Ovary (tissue), 7 donors: ENCODE measurements at regions not wholly inside any gene's neighbourhood (a gene's known extent, or its start where the extent isn't known, plus 50 kb on each side); places are given as distances from the start of the nearest gene placed in this dataset.

ENCODE experiments used
- DNase-seq, 5 donors: peaks; one replicate each; pipeline ENCODE4 v3.0.0-alpha.2; 2019 to 2020
- H3K27ac ChIP-seq, 2 donors: fragments of 200-600 bp; one replicate each; pipeline versions ENCODE4 v1.5.1 to v1.8.0; 2019 to 2022
- H3K27me3 ChIP-seq: fragments of 200-600 bp; one replicate; pipeline ENCODE4 v1.8.0; 2022
- H3K36me3 ChIP-seq: fragments of 200-600 bp; sonication (generic); one replicate; pipeline ENCODE4 v1.5.1; 2019
- H3K4me1 ChIP-seq: one replicate; pipeline ENCODE4 v1.8.1; 2013; ENCODE audit warnings: mild to moderate bottlenecking, moderate library complexity; ENCODE audit not compliant: insufficient read depth
- H3K4me3 ChIP-seq: fragments of 200-600 bp; sonication (generic); one replicate; pipeline ENCODE4 v1.5.1; 2017
- H3K9me3 ChIP-seq, 2 donors: fragments of 200-600 bp in 1 of 2; sonication (generic) in 1 of 2; one replicate each; pipeline versions ENCODE4 v1.5.1 to v1.8.1; 2013 to 2019; ENCODE audit warnings: mild to moderate bottlenecking in 1 of 2, moderate library complexity in 1 of 2
- CTCF ChIP-seq, 3 donors: fragments of 450-650 bp in 2 of 3; fragments of 200-600 bp in 1 of 3; IDR thresholded peaks; one replicate each; pipeline versions ENCODE4 v1.5.1 to v1.8.0; 2016 to 2022; ENCODE audit warnings: antibody characterized with exemption in 3 of 3, mild to moderate bottlenecking in 1 of 3
- EP300 ChIP-seq: sonication (generic); formaldehyde crosslinking; IDR thresholded peaks from one replicate; pipeline ENCODE4 v1.6.1; 2017; ENCODE audit warnings: antibody characterized with exemption
- POLR2A ChIP-seq: fragments of 450-650 bp; IDR thresholded peaks from one replicate; pipeline ENCODE4 v1.6.1; 2017; ENCODE audit warnings: antibody characterized with exemption, mild to moderate bottlenecking, moderate library complexity
- WGBS, 3 donors: extraction: QIAGEN DNeasy Blood & Tissue Kit in 1 of 3; methylation state at CpG; one replicate each; pipeline versions ENCODE4 v1.1.5 to v1.1.7; 2013 to 2017; 5-methylcytosine and 5-hydroxymethylcytosine counted together
- intact Hi-C, 4 donors: fragments of 100-400 bp; cut with DNase I; formaldehyde crosslinking; loops; one replicate each; pipeline versions ENCODE4 v1.11.0 to v1.15.1; 2022 to 2023
- donor health status: DM: no; HTN: no; CAD: no; lungs with moderate emphysema.
- donor health status: DM: no; HTN: no; CAD: no.
- donor health status: Bipolar disorder and iron deficiency.
- donor health status: DM: no; HTN: no; CAD: no.
- donor health status: DM: yes; HTN: yes; CAD: no.

- no peak overlapping the region for H3K27ac ChIP-seq
- intact Hi-C loops: no loop called here
- DNase-seq: no peak
- no peak for TF ChIP-seq CTCF (IDR thresholded peaks at IDR 0.05)
- no peak for TF ChIP-seq POLR2A
- no peak for TF ChIP-seq EP300
- WGBS, 3 donors: 80 to 87% (median 81%) methylated on average over 3 of the region's 3 CpGs
- no peaks in the 10 kb centered on the region for H3K36me3 ChIP-seq
- H3K4me1 ChIP-seq: no peaks in the 10 kb centered on the region
- H3K9me3 ChIP-seq: no peaks in the 10 kb centered on the region
- no peaks in the 10 kb centered on the region for H3K27me3 ChIP-seq
- no peak overlapping the region for H3K4me3 ChIP-seq
Measured at GRCh38 chr15:89414571-89414970, 79.9 kb upstream of the POLG start.

- Histone ChIP-seq H3K9me3 (no peaks in the 10 kb centered on the region), H3K36me3 (no peaks in the 10 kb centered on the region), H3K4me1 (no peaks in the 10 kb centered on the region), H3K27me3 (no peaks in the 10 kb centered on the region), H3K4me3 (no peak overlapping the region), H3K27ac (no peak overlapping the region)
- intact Hi-C loops: no loop called here
- 44 to 67% (median 60%) methylated on average over 2 of the region's 2 CpGs for WGBS, 3 donors
- TF ChIP-seq CTCF (IDR thresholded peaks at IDR 0.05) (no peak), EP300 (no peak), POLR2A (no peak)
- DNase-seq: no peak
Measured at GRCh38 chr15:89413877-89414276, 79.3 kb upstream of the POLG start.

- WGBS, 3 donors: 3 to 4% (median 4%) methylated on average over 11 of the region's 11 CpGs
- H3K36me3 ChIP-seq: no peaks in the 10 kb centered on the region
- no peaks in the 10 kb centered on the region for H3K9me3 ChIP-seq
- TF ChIP-seq CTCF (IDR thresholded peaks at IDR 0.05) (no peak), EP300 (no peak), POLR2A (no peak)
- H3K4me3 ChIP-seq: no peak overlapping the region
- no peaks in the 10 kb centered on the region for H3K4me1 ChIP-seq
- no peak overlapping the region for H3K27ac ChIP-seq
- intact Hi-C loops: no loop called here
- no peak for DNase-seq
- no peaks in the 10 kb centered on the region for H3K27me3 ChIP-seq
Measured at GRCh38 chr15:89412905-89413411, 78.3 kb upstream of the POLG start.

- intact Hi-C loops: no loop called here
- H3K36me3 ChIP-seq: no peaks in the 10 kb centered on the region
- WGBS, 3 donors: 10 to 13% (median 12%) methylated on average over 19 of the region's 19 CpGs
- H3K4me3 ChIP-seq: no peak overlapping the region
- DNase-seq: no peak
- TF ChIP-seq POLR2A (no peak), EP300 (no peak), CTCF (IDR thresholded peaks at IDR 0.05) (no peak)
- H3K9me3 ChIP-seq: no peaks in the 10 kb centered on the region
- H3K27me3 ChIP-seq: no peaks in the 10 kb centered on the region
- H3K4me1 ChIP-seq: no peaks in the 10 kb centered on the region
- H3K27ac ChIP-seq: no peak overlapping the region
Measured at GRCh38 chr15:89410039-89410435, 75.4 kb upstream of the POLG start.
